GM06990 (cell line): ENCODE measurements at regions not wholly inside any gene's neighbourhood (a gene's known extent, or its start where the extent isn't known, plus 50 kb on each side); places are given as distances from the start of the nearest gene placed in this dataset.

Source experiments
- DNase-seq: peaks from one replicate; pipeline ENCODE4 v3.0.0-alpha.2; 2011; ENCODE audit not compliant: insufficient read length; ENCODE audit errors: extremely low read depth
- H3K27me3 ChIP-seq: replicated peaks from 2 replicates; pipeline ENCODE4 v1.6.0; 2011; ENCODE audit warnings: low read length; ENCODE audit not compliant: control insufficient read depth, insufficient read depth
- H3K36me3 ChIP-seq: 2 replicates; pipeline ENCODE4 v1.5.1; 2011; ENCODE audit warnings: low read length; ENCODE audit not compliant: control insufficient read depth, insufficient read depth
- H3K4me3 ChIP-seq: replicated peaks from 2 replicates; pipeline ENCODE4 v1.5.1; 2011; ENCODE audit warnings: low read depth, mild to moderate bottlenecking, control low read depth, low read length
- TF ChIP-seq, protein P1 (sequence below): IDR thresholded peaks from 2 replicates; pipeline ENCODE4 v1.5.1; 2011; ENCODE audit warnings: low read length, control low read depth, mild to moderate bottlenecking, inconsistent platforms; ENCODE audit not compliant: insufficient read depth, poor library complexity, severe bottlenecking

DNA sequence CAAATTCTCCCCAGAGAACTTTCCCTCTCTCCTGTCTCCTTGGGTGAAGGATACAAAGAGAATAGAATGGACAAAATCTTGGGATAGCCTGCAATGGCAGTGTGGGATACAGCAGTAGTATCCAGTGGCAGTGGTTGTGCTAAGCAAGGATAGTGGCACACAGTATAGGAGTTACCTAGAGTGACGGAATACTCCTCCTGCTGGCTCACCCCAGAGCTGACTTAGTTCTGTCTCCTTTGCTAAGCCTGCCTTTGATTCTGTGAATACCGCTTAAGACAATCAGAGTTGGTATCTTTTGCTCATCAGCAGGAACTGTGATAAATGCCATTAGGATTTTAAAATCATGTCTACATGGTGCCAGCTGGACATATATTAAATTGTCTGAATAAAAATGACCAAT lies 404.3 kb downstream of the JRKL start:
- Histone ChIP-seq H3K36me3 (no peaks in the 10 kb centered on the region), H3K4me3 (no peak overlapping the region), H3K27me3 (no peaks in the 10 kb centered on the region)
- TF ChIP-seq, protein P1, sequence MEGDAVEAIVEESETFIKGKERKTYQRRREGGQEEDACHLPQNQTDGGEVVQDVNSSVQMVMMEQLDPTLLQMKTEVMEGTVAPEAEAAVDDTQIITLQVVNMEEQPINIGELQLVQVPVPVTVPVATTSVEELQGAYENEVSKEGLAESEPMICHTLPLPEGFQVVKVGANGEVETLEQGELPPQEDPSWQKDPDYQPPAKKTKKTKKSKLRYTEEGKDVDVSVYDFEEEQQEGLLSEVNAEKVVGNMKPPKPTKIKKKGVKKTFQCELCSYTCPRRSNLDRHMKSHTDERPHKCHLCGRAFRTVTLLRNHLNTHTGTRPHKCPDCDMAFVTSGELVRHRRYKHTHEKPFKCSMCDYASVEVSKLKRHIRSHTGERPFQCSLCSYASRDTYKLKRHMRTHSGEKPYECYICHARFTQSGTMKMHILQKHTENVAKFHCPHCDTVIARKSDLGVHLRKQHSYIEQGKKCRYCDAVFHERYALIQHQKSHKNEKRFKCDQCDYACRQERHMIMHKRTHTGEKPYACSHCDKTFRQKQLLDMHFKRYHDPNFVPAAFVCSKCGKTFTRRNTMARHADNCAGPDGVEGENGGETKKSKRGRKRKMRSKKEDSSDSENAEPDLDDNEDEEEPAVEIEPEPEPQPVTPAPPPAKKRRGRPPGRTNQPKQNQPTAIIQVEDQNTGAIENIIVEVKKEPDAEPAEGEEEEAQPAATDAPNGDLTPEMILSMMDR = no peak
- no peak for DNase-seq

GRCh38 chr11:96798445-96798844 lies 408.6 kb downstream of the JRKL start:
- Histone ChIP-seq H3K36me3 (no peaks in the 10 kb centered on the region), H3K4me3 (no peak overlapping the region), H3K27me3 (no peaks in the 10 kb centered on the region)
- no peak for DNase-seq
- TF ChIP-seq, protein P1 = no peak

GRCh38 chr11:96815236-96815635 lies 425.4 kb downstream of the JRKL start:
- Histone ChIP-seq H3K36me3 (no peaks in the 10 kb centered on the region), H3K27me3 (no peaks in the 10 kb centered on the region), H3K4me3 (no peak overlapping the region)
- TF ChIP-seq, protein P1 = no peak
- no peak for DNase-seq

GRCh38 chr11:96817482-96818399 lies 427.9 kb downstream of the JRKL start:
- no peak for DNase-seq

GRCh38 chr11:96827164-96827563 lies 437.4 kb downstream of the JRKL start:
- no peak for DNase-seq
- Histone ChIP-seq H3K27me3 (no peaks in the 10 kb centered on the region), H3K36me3 (no peaks in the 10 kb centered on the region), H3K4me3 (no peak overlapping the region)
- TF ChIP-seq, protein P1 = no peak

More at GRCh38 chr11:96817482-96818399, 427.9 kb downstream of the JRKL start:
- no peaks in the 10 kb centered on the region for H3K27me3 ChIP-seq
- H3K4me3 ChIP-seq = no peak overlapping the region
- TF ChIP-seq, protein P1 = no peak
- H3K36me3 ChIP-seq = no peaks in the 10 kb centered on the region
